ENCODE measurements at regions not wholly inside any gene's neighbourhood (a gene's known extent, or its start where the extent isn't known, plus 50 kb on each side); places are given as distances from the start of the nearest gene placed in this dataset.
"Not testable (repeated sequence)": the region's sequence is repeated elsewhere in the genome, so short reads cannot be mapped to it uniquely, and the experiment has no call there.

- no peak for DNase-seq
Observed at GRCh38 chr2:81050580-81051095, 746.1 kb upstream of the LRRTM1 start.

- no peak for DNase-seq
Observed at GRCh38 chr2:81043681-81044080, 739.1 kb upstream of the LRRTM1 start.

GRCh38 chr2:81007104-81007503 lies 702.6 kb upstream of the LRRTM1 start:
- DNase-seq: no peak

GRCh38 chr2:81002906-81003305 lies 698.4 kb upstream of the LRRTM1 start:
- no peak for DNase-seq

- no peak for DNase-seq
Observed at GRCh38 chr2:80987466-80987865, 682.9 kb upstream of the LRRTM1 start.

GRCh38 chr2:80969900-80970299 lies 665.3 kb upstream of the LRRTM1 start:
- no peak for DNase-seq

GRCh38 chr2:80968450-80968849 lies 663.9 kb upstream of the LRRTM1 start:
- DNase-seq: no peak

GRCh38 chr2:80947601-80948130 lies 643.1 kb upstream of the LRRTM1 start:
- no peak for DNase-seq

GRCh38 chr2:80943487-80943886 lies 638.9 kb upstream of the LRRTM1 start:
- no peak for DNase-seq

GRCh38 chr2:80942766-80943165 lies 638.2 kb upstream of the LRRTM1 start:
- DNase-seq: no peak

GRCh38 chr2:80938463-80938862 lies 633.9 kb upstream of the LRRTM1 start:
- no peak for DNase-seq

- not testable (repeated sequence) for DNase-seq
Observed at GRCh38 chr2:80931820-80932219, 627.3 kb upstream of the LRRTM1 start.

GRCh38 chr2:80930777-80931176 lies 626.2 kb upstream of the LRRTM1 start:
- DNase-seq: no peak

- no peak for DNase-seq
Observed at GRCh38 chr2:80926168-80926567, 621.6 kb upstream of the LRRTM1 start.

GRCh38 chr2:80896576-80896975 lies 592.0 kb upstream of the LRRTM1 start:
- DNase-seq: no peak

- no peak for DNase-seq
Observed at GRCh38 chr2:80894486-80894885, 589.9 kb upstream of the LRRTM1 start.

- no peak for DNase-seq
Observed at GRCh38 chr2:80893711-80894110, 589.2 kb upstream of the LRRTM1 start.

GRCh38 chr2:80889009-80889408 lies 584.5 kb upstream of the LRRTM1 start:
- no peak for DNase-seq

- no peak for DNase-seq
Observed at GRCh38 chr2:80887841-80888378, 583.4 kb upstream of the LRRTM1 start.

GRCh38 chr2:80874374-80874773 lies 569.8 kb upstream of the LRRTM1 start:
- no peak for DNase-seq

- DNase-seq: no peak
Observed at GRCh38 chr2:80869858-80870438, 565.4 kb upstream of the LRRTM1 start.

GRCh38 chr2:80863147-80863714 lies 558.7 kb upstream of the LRRTM1 start:
- no peak for DNase-seq

GRCh38 chr2:80858965-80859364 lies 554.4 kb upstream of the LRRTM1 start:
- DNase-seq: no peak

GRCh38 chr2:80856227-80856626 lies 551.7 kb upstream of the LRRTM1 start:
- no peak for DNase-seq

All from NCI-H187 treated with DMSO at 0.1 percent for 48 hours (cell line).